GM21528 (cell line): ENCODE measurements at regions not wholly inside any gene's neighbourhood (a gene's known extent, or its start where the extent isn't known, plus 50 kb on each side); places are given as distances from the start of the nearest gene placed in this dataset.
"Not testable (repeated sequence)": the region's sequence is repeated elsewhere in the genome, so short reads cannot be mapped to it uniquely, and the experiment has no call there.

Source experiments
- ATAC-seq: cut with Tn5 transposase; IDR thresholded peaks from one replicate; pipeline ENCODE4 v1.9.1; 2021; ENCODE audit warnings: mild to moderate bottlenecking, moderate library complexity; ENCODE audit not compliant: unreplicated experiment, low FRiP score

DNA sequence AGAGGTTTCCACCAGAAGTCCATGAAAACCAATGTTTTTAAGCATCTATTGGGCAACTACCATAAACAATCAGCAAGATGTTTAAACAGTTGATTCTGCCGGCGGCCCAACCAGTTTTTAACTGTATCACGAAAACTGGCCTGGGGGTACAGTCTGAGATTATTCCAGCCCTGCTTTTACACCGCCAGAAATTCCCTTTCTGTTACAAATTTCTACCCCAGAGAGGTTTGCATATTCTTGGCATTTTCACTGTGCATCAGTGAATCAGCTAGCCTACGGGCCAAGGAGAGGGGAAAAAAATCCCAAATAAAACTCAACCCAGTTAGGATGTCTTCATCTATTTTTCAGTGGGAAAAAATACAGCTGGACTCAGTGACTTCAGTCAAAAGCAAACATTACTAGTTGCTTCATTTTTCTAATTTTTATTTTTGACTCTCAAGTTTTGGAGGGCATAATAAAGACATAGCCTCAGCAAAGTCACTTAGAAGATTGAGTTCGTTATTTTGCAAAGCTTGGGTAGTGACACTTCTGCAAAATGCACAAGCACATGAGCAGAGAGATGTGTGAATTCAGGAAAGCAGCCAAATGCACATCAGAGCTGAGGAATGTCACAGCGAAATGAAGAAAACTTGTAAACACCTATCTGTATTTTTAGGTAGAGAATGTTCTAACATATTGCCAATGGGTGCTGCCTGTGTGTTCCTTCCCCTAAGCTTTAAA, 167.8 kb upstream of the GK2 start:
- no peak for ATAC-seq

DNA sequence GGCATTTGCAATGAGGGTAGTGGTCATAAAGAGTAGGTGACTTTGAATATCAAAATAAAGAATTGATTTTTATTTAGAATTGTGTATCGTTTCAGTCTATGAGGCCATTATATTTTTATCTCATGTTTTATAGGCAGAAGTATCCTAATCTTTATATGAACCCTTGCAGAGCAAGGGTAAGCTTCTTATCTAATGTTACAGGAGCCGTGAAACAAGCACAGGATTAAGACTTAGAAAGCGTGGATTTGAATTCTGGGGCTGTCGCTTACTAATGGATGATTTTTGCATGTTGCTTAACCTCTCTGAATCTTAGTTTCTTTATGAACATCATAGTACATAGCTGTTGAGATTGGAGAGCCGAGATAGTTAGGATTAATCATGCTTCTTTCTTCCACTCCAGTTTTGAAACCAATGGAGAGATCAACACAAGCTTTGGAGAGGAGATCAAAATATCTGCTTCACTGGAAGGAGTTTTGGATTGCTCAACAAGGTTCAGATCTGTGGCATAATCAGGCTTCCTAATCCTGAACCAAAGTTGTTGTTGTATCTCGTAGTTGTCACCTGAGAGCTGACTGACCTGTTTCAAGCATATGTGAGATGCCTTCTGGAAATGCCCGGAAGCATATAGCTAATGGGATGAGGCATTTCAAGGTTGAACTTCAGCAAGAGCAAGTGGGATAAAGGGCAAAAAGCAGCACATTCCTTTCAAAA, 166.9 kb upstream of the GK2 start:
- ATAC-seq = no peak

GRCh38 chr4:79563219-79563618, 155.2 kb upstream of the GK2 start:
- ATAC-seq = no peak

GRCh38 chr4:79561751-79562150, 153.7 kb upstream of the GK2 start:
- ATAC-seq = no peak

DNA sequence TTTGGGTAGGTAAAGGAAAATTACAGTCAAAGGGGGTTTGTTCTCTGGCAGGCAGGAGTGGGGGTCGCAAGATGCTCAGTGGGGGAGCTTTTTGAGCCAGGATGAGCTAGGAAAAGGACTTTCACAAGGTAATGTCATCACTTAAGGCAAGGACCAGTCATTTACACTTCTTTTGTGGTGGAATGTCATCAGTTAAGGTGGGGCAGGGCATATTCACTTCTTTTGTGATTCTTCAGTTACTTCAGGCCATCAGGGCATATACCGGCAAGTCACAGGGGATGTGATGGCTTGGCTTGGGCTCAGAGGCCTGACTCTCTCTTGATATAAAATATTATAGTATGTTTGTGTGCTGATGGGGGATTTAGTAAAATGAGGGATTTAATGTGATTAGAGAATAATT, 151.4 kb upstream of the GK2 start:
- ATAC-seq = not testable (repeated sequence)

DNA sequence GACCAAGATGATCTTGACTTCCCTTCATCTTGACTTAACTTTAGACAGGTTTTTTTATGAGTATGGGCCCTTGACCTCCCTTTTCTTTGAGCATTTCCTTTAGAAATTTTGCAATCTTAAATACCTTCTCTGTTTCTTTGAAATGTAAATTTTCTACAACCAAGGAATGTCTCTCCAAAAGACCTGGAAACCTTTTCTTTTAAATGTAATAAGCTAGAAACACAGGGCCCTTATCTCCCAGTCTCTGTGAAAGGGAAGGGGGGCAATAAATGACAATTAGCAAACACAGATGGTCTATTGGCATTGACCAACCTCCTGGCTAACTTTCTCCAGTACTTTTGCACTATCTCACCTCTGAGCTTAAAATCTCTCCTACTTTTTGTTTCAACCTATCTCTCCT, 144.3 kb upstream of the GK2 start:
- ATAC-seq = no peak

DNA sequence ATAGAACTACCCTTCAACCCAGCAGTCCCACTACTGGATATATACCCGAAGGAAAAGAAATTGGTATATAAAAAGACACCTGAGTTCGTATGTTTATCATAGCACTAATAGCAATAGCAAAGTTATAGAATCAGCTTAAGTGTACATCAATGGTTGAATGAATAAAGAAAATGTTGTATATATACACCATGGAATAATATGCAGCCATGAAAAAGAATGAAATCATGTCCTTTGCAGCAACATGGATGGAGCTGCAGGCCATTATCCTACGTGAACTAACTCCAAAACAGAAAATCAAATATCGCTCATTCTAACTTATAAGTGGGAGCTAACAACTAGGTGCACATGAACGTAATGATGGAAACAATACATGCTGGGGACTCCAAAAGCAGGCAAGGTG, 143.5 kb upstream of the GK2 start:
- no peak for ATAC-seq

GRCh38 chr4:79547851-79548250, 139.8 kb upstream of the GK2 start:
- no peak for ATAC-seq

- ATAC-seq = not testable (repeated sequence)
Measured at GRCh38 chr4:79545292-79545691, 137.3 kb upstream of the GK2 start.

GRCh38 chr4:79540143-79540542, 132.1 kb upstream of the GK2 start:
- no peak for ATAC-seq

DNA sequence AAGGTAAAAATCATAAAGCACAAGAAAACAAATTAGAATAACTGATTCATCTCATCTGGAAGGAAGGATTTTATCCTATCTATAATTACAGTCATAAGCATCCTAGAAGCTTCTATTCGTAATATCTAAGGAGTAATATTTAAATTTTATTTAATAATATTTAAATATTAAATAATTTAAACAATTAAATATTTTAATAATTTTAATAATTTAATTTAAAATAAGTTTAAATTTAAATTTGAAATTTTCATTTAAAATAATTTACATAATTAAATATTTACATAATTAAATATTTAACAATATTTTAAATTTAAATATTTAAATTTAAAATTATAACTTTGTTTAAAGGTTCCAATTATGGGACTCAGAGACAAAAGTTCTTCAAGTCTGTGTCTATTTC, 127.5 kb upstream of the GK2 start:
- ATAC-seq = no peak

DNA sequence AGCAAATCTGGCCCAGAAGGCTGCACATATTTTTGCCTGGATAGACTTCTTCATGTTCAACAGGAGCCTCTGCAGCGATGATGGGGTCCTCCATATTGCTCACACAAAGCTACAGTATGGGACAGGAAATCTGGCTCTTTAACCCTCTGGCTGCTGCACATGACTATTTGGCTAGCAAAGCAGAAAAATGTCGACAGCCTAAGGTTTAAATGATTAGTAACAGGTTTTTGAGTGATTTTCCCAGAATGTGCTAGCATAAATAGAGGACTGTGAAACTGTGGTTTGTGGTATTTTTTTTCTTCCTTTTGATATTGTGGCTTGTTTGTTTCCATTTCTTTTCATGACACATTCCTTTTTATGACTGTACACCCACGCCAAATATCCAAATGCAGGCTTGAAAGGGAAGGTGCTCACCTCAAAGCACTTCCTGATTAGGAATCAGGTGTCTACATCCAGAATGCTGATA, 120.2 kb upstream of the GK2 start:
- ATAC-seq = no peak

DNA sequence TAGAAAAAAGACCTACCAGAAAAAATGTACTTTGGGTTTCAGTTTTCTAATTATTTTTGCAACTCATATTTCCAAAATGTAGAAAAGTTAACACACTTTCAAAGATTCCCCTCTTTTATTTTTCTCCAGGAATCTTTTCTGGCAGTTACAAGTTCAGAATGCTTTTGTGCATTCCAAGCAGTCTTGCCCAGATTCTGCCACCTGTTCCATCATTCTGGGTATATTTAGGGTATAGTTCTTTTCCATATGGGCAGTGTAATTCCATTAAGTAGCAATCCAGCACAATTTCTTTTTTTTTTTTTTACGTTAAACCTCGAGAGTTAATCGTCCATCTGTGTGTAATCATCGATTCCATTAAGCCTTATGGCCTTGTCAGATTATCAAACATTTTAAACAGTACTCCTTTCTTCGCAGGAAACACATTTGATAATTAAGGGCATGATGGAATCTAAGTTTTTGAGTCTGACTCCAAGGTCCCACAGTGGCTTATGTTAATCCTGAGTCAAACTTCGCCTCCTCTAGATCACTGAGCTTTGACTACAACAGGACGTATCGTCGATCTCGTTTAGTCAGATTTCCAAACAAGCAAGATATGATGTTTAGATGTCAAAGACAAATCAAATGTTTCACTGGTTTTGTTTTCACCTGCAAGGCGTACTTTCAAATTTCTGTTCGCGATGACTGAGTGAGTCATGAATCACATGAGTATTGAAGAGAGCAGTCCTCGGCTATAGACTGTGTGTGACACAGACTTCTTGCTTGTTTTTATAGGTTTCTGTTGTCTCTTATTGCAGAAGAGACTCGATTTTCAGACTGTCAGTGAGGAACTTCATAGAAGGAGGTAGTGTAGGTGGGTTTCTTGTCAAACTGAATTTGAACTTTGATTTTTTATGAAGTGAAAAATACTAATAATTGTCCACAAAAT, 118.9 kb upstream of the GK2 start:
- no peak for ATAC-seq

GRCh38 chr4:79516114-79516513, 108.1 kb upstream of the GK2 start:
- ATAC-seq = no peak

DNA sequence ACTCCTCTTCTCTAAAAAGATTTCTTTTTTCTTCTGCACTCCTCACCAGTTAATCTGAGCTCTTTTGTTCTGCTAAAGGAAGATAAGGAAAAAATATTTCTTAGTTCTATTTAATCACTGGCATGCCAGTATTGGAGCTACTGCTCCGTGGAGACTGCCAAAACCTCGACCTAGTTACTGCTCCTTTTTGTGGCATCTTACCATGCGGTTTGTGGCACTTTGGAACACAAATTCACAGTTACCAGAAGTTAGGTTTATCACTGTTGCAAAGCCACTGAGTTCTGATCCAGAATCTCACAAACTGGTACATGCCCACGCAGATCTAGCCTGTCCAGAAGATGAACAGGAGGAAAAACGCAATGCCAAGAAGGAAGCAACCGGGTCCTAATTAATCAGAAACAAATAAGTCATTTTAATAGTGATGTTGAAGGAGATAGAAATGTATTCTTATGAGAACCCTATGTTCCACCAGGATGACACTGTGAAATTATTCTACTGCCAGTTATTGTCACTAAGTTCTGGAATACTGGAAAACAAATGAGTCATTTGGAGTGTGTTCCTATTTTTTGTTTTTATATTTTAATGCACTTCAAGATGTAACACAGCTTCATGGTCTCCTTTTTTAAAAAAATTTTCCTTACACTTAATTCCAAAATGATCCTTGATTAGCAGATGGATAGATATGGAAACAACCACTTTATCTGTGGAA, 106.7 kb upstream of the GK2 start:
- no peak for ATAC-seq

DNA sequence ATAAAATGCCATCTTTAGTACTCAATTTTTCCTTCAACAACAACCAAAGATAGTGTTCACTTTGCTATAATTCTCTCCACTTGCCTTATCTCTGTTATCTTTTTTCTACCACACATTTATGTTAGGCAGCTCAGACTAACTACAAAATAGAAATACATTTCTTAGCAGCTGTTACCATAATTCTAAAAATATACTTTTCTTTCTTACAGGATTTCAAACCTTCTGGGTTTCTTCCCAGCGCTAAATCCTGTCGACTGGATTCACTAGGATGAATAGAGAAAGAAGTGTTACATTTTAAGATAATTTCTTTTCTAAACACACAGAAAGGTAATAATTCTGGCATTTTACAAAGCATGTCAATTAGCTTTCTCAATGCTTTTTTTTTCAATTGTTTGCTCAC, 105.5 kb upstream of the GK2 start:
- ATAC-seq = no peak

GRCh38 chr4:79512363-79512762, 104.3 kb upstream of the GK2 start:
- ATAC-seq = no peak

DNA sequence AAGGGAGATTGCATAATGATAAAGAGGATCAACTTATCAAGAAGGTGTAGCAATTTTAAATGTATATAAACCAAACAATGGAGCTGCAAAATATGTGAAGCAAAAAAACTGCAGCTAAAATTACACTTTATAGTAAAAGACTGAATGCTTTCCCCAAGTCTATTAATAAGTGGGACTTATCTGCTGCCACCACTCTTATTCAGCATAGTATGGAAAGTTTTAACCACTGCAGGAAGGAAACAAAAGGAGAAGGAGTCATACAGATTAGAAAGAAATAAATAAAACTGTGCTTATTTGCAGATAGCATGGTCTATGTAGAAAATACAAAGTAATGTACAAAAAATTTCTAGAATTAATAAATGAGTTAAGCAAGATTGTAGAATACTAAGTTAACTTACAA, 94.1 kb upstream of the GK2 start:
- no peak for ATAC-seq

- no peak for ATAC-seq
Measured at GRCh38 chr4:79498282-79498681, 90.3 kb upstream of the GK2 start.

GRCh38 chr4:79497001-79497400, 89.0 kb upstream of the GK2 start:
- ATAC-seq = no peak

DNA sequence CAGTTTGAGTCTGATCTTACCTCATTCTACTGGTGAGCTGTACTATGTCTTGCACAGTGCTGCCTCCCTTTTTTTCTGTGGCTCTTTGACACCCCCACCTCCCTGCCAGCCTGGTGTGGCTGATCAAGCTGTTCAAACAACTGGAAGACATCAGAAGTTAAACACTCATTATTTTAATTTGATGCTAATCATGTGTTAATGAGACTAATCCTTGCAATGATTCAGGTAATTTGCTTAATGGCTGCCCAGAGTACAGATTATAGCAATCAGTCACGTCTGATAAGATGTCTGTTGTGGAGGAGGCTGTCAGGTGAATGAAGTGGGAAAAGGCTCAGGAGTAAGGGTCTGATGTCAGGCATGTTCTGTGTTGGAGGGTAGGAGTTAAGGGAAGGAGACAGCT, 87.4 kb upstream of the GK2 start:
- ATAC-seq = no peak
